ENCODE measurements at regions not wholly inside any gene's neighbourhood (a gene's known extent, or its start where the extent isn't known, plus 50 kb on each side); places are given as distances from the start of the nearest gene placed in this dataset.

GRCh38 chr6:146887447-146888077 is 288.8 kb downstream of the ADGB start:
- DNase-seq = no peak

DNA sequence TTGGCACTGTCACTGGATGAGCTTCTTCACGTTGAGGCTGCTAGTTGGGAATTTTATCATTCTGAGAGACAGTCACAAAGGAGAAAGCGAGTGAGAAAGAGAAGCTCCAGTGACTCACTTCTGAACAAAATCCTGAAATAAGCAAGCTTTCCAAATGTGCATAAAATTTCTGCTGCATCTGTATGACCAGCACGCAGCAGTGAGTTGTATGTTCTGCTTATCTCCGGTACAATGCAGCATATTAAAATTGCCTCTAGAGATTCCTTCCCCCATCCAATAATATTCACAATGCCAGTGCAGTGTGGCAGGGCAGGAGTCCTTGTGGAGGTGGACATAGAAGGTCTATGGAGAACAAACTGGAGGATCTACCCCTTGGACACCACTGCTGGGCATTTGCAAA is 290.5 kb downstream of the ADGB start:
- no peak for DNase-seq

DNA sequence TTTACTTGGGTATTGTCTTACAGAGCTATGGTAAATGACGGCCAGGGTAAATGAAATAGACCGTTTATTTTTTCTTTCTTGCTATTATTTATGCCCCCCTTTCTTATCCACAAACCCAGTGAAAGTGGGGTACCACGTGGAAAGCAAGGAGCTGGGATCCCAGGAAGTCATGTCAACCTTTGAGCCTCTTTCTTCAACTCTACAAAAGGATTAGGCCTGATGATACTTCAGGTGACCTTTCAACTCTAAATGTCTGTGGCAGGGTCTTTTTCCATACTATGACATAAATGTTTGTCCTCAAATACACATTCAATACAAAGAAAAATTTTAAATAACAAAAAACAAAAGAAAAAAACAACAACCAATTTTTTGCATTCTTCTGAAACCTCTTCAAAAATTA is 291.4 kb downstream of the ADGB start:
- DNase-seq = no peak

DNA sequence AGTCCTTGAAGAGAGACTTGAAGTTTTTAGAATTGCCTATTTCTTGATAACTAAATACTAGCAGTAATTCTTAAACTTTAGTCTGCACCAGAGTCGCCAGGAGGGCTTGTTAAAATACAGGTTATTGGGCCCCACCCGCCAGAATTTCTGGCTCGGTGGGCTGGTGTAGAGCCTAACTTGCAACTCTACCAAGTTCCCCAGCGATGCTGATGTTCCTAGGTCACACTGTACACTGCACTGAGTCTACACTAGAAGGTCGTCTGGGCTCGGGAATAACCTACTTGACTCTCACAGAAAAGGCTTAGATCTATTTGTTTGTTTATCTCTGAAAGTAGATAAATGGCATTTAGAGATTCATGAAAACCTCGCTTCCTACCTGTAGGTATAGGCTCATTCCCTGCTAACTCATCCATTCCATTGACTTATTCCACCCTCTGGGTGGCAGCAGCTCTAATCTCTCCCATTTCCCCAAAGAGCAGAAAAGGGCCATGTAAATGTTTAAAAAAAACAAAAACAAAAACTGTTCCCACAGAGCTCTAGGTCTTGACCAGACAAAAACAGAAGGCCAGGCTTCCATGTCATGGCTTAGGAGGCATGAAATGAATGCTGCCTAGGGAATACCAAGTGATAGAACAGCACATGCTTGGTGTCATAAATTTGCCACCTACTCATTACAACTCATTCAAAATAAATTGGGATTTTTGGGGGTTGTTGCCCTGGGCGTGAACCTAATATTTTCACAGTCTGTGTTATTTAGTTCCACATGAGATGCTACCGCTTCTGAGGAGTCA is 292.1 kb downstream of the ADGB start:
- no peak for DNase-seq

DNA sequence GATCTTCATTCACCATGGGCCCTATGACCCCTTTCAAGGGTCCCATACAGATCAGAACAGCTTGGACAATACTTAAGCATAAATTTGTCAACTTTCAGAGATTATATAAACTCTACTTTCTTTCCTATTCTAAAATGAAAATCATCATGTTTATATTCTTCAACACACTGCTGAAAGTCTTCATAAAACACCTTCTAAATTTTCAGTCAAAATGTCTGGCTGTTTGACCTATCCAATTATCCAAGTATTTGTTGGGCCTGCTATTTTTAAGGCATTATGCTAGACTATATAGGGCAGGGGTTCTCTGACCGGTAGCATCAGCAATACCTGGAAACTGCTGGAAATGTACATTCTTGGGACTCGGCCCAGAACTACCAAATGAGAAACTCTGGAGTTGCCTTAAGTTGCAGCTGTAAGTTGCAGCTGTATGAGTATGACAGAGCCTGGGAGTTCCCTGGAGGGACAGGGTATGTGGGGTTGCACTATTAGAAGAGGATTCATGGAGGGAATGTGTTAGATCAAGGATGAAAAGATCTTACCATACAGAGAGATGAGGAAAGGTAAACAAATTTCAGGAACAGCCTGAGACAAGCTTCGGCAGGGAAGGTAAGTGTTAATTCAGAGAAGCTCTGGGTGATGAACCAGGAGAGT is 293.0 kb downstream of the ADGB start:
- no peak for DNase-seq

- no peak for DNase-seq
Measured at GRCh38 chr6:146892283-146892612, 293.5 kb downstream of the ADGB start.

DNA sequence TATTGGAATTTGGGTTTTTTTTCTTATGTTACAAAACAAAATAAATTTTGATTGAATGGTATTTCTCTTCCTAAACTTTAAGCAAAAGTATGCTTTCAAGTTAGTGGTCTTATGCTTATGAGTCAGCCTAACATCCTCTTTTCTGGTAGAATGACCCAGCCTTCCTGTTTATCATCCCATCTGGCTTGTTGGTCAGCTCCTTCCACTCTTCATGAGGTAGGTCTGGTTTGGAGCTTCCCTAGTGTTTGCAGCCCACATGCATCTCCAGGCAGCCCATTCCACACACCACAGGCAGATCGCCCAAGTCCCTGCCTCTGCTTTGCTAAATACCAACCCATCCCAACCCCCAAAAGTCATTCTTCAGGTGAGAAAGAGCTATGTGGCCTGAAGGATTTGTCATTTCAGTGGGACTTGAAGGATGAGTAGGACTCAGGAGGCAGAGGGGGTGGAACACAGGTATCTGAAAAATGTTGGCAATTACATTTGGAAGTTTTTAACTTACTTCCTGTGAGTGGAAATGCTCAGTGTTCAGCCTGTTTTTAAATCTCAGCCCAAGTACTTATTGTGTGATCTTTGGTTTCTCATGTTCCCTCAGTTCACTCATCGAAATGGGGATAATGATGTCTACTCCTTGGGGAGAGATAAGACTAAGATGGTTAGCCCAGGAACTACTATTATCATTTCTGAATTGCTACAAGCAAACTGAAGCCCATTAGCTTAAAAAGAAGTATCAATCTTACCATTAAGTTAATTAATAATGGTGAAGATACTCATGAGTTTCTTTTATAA is 294.0 kb downstream of the ADGB start:
- DNase-seq = no peak

- no peak for DNase-seq
Measured at GRCh38 chr6:146893690-146894089, 294.9 kb downstream of the ADGB start.

DNA sequence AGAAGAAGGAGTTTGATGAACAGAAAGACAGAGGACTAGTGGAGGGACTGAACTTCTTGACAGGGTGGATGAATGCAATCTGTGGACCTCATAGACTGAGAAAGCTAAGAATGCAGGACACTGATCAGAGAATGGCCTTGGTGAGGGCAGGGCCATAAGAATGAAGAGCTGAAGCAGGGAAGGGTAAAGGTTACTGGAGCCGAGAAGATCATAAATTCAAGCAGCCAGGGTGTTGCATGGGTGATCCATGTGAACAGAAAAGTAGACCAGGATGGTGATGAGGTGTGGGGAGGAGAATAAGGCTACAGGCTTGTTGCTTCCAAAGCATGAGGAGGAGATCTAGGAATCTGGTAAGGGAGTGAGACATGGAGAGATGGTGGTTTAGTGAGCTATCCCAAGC is 295.9 kb downstream of the ADGB start:
- no peak for DNase-seq

GRCh38 chr6:146895101-146895771 is 296.5 kb downstream of the ADGB start:
- DNase-seq = no peak

DNA sequence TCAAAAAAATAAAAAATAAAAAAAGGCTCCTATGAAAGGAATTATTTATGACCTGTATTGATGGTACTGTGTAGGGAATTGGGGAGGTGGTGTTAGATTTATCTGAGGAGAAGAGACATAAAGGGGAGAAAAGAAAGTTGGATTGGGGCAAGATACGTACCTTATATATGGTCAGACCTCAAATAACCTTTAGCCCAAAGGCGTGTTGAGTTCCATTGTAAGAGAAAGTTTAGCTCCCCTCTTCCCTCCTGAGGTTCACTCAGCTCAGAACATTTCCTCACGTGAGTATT is 296.9 kb downstream of the ADGB start:
- no peak for DNase-seq

- DNase-seq = no peak
Measured at GRCh38 chr6:146896062-146896813, 297.5 kb downstream of the ADGB start.

GRCh38 chr6:146896960-146897701 is 298.4 kb downstream of the ADGB start:
- no peak for DNase-seq

GRCh38 chr6:146898069-146898887 is 299.5 kb downstream of the ADGB start:
- DNase-seq = no peak

GRCh38 chr6:146898888-146899227 is 300.1 kb downstream of the ADGB start:
- no peak for DNase-seq

DNA sequence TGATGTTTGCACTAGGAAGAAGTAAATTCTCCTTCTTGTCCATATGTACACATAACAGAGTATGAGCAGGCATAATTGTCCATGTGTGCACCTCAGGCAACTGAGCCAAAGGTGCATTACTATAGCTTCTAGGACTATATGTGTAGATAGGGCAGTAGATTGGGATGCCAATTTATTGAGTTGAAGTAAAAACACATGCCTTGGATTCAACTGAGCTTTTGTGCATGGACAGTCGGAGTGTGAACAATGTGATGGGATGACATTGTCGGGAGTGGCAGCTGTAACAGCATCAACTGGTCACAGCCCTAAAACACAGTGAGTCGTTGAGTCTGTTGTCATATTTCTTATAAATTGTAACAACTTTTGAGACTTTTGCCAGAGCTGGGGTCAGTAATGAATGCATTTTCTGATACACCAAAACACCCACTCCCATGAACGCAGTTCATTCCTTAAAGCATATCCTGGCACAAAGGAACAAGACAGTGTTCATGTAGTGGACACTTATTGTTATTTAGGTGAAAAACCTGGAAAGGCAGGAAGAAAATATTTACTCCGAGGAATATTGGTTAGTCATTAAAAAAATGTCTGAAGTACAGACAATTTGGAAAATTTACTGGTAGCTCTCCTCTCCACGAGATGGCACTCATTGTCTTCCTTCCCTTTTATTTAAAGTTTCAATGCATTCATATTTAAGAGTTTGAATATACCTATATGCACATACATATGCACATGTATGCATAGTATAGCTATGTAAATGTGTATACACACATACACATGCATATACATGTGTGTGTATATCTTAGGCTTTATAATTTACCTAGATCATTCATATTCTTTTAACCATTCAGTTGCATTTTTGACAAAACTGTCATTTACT is 302.0 kb upstream of the STXBP5 start:
- no peak for DNase-seq

DNA sequence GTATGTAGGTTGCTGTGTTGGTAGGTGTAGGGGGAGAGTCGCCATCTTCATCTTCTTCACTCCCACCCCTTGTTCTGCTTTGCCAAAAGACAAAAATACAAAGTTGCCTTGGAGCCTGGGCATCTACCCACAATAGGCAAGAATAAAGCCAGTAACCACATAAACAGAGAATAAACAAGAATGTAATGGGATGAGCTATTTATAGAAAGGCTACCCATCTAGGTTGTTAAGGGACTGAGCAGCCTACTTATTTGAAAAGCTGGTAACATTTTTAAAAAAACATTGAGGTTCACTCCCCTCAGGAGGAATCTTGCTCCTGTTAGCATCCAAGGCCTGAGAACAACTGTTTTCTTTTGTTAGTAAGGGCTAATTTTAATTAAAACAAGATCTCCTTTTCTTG is 301.4 kb upstream of the STXBP5 start:
- DNase-seq = no peak

DNA sequence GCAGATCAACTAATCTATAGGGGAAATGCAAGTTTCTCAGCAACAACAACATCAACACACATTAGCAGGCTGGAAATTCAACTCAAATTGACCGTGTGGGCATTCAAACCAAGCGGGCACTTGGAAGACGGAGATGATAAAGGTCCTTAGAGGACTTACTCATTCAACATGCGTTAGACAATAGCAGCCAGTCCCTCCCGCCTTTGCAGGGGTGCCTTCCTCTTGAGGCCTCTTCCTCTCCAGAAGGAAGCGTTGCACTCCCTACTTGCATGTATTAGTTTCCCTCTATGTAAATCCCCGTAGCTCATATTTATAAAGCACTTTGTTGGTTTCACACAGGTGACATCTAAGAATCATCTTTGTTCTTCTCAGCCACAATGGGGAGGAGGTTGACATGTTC is 300.8 kb upstream of the STXBP5 start:
- no peak for DNase-seq

DNA sequence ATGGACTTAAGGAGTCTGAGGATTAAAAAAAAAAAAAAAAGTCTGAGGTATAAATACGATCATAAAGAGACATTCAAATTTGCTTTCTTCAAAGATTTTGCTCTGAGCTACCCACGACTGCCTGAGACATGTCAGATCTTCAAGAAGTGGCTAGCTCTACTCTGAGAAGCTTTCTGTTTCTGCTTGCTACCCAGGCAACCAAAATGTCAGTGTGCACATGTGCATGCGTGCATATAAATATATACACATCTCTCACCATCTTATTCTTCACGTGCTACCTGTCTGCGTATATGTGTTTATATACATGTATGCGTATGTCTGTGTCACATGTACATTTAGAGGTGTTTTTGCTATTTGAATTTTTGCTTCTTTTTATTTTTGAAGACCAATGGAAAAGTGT is 299.6 kb upstream of the STXBP5 start:
- no peak for DNase-seq

GRCh38 chr6:146905181-146905704 is 299.0 kb upstream of the STXBP5 start:
- DNase-seq = no peak

Data from activated CD4-positive, alpha-beta T cell treated with anti-CD3 and anti-CD28 coated beads for 48 hours (primary cell).